GM21390 (cell line): ENCODE measurements at regions not wholly inside any gene's neighbourhood (a gene's known extent, or its start where the extent isn't known, plus 50 kb on each side); places are given as distances from the start of the nearest gene placed in this dataset.
"Not testable (repeated sequence)": the region's sequence is repeated elsewhere in the genome, so short reads cannot be mapped to it uniquely, and the experiment has no call there.

Experiments used
- ATAC-seq: cut with Tn5 transposase; IDR thresholded peaks from one replicate; pipeline ENCODE4 v1.9.1; 2021; ENCODE audit not compliant: unreplicated experiment

GRCh38 chr1:14424325-14425002, 174.0 kb upstream of the KAZN start:
- no peak for ATAC-seq

DNA sequence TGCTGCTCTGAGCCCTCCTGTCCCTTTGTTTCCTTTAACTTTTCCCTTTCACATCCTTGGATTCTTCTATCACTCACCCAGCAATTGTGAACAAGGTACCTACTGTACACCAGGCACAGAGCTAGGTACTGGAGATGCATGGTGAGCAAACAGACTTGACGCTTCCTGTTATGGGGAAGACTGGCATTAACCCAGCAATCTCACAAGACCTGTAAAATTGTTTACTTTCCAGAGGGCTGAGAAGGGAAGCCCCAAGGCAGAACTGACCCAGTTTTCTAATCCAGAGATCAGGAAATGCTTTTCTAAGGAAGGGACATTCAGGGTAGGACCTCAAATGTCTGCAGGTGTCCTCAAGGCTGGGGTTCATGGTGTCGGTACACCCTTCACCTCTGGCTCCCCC, 171.6 kb upstream of the KAZN start:
- ATAC-seq, result no peak

DNA sequence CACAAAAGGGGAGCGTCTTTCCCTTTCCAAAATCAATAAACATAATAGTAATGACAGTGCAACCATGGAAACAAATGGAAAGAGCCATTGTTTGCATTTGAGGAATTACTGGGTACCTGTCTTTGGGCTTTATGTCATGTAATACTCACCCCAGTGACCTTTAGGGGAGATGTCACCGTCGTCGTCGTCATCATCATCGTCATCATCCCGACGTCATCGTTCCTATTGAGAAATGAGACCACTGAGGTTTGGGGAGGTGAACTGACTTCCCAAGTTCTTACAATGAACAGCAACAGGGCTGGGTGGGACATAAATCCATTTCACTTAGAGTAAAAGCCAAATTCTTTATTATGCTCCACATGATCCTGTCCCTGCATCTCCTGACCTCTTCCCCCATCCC, 168.9 kb upstream of the KAZN start:
- no peak for ATAC-seq

GRCh38 chr1:14432728-14433127, 165.8 kb upstream of the KAZN start:
- not testable (repeated sequence) for ATAC-seq

DNA sequence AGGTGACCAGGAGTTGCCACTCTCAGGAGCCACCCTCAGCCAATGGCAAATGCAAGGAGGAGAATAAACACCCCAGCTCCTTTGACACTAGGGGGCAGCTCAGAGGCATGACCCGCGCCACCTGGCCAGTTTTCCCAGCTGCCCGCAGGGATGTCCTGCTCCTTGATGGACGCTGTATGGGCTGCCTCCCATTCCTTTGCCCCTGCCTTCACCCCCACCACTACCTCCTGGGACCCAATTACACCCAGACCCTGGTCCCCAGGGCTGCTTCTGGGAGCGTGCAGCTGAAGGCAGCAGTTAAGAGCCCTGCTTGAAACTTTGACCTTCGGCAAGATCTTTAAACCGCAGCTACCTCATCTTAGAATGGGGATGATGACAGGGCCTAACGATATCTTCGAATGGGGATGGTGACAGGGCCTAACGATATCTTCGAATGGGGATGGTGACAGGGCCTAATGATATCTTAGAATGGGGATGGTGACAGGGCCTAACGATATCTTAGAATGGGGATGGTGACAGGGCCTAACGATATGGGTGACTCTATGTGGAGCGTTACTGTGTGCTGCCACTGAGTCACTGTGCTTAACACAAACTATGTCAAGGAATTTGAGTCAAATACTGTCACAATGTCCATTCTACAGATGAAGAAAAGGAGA, 163.0 kb upstream of the KAZN start:
- ATAC-seq, result no peak

DNA sequence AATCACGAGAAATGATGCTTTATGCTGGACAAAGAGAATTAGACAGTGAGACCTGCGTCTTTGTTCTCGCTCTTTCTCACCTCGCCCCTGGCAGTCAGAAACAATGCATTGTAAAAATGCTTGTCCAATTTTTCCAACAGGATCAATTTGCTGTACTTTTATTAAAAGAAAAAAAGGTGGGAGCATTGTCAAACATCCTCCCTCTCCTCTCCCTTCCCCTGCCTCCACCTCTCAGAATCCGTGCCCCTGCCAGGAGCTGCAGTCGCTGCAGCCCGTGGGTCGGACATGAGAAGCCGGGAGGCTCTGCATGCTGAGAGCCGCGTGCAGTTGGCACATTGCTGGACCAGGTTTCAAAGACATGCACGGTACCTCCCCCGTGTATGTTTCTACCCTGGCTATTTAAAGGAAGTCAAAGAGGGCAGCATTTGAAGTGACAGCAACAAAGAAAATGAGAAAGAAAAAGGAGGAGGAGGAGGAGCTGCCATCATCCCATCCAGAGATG, 161.0 kb upstream of the KAZN start:
- no peak for ATAC-seq

DNA sequence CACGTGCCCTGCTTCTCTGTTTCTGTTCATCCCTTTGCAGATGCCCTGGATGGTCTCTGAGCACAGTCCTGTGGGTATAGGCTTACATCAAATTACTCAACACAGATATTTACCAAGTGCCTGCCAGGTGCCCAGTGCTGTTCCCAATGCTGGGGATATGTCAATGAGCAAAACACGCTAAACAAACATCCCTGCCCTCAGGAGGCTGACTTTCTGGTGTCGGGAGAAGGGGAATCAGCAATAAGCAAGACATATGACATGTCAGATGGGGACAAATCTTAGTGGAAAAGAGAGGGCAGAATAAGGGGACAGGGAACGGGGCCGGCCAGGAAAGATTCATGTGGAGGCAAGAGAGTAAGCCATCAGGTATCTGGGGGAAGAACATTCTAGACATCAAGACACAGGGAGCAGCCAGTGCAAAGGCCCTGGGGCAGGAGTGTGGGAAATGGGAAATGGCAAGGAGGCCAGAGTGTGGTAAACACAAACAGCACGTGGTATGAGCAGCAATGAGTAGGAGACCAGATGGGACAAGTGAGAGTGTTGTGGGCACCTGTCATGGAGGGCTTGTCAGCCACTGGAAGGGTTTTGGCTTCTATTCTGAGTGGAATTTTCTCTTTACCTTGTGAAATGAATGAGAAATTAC, 160.2 kb upstream of the KAZN start:
- ATAC-seq, result no peak

DNA sequence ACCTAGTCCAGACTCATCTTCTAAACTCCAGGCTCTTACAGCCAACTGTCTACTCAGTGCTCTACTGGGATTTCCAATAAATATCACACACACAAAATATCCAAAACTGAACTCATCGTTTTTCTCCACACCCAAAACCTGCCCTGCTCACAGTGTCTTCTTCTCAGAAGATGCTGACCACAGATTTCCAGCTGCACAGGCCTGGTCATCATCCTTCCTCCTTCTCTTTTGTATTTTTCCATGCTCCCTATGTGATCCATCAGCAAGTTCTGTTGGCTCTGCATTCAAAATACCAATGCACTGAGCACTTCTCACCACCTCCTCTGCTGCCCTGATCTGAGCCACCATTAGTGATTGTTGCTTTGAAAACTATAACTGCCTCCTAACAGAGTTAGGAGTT, 159.5 kb upstream of the KAZN start:
- ATAC-seq, result no peak

GRCh38 chr1:14440166-14440565, 158.3 kb upstream of the KAZN start:
- ATAC-seq, result no peak

DNA sequence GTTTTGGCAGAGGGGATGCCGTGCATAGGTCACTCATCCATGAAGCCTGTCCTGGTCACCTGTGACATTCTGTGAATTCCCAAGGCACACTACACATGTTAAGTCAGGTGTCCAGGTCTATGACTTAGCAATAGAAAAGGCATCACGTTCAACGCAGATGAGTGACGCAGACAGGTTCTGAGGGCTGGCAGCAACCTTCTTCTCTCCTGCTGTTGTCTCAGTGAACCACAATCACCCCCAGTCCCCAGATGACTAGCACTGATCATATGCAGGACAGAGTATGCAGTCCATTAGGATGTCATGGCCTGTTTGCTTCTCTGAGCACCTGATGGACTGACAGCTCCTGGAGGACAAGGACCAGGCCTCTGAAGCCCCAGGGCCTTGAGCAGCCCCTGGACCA, 157.8 kb upstream of the KAZN start:
- ATAC-seq, result no peak

DNA sequence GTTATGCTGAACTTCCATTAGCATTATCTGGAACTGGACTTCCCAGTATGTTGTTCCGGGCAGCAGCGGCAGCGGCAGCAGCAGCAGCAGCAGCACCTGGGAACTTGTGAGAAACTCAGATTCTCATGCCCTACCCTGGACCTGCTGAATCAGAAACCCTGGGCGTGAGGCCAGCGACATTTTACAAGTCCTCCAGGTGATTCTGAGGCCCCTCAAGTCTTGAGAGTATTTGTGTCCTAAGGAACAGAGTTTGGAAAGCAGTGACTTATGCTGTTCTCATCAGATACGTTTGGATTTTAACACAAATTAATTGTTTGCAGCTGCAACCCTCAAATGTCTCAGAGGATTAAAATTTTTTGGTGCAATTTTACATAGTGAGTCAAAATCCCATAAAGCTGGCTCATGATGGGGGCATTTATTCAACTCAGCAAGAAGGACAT, 157.2 kb upstream of the KAZN start:
- ATAC-seq, result no peak

DNA sequence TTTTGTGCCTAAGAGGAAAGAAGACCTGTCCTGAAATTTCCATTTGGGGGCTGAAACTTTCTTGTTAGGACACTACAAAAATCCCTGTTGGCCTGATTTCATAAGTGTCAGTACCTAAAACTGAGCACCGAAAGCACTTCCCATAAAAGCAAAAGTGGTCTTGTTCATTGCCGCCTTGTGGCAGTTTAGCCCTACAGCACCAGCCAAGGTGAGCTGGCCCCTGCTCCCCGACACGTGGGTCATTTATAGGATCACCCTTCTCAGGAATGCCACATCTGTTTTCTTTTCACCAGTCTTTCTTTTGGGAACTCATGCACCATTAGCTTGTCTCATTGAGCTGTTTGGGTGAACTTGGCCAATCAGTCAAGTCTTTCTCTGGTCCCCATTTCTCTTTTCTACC, 155.8 kb upstream of the KAZN start:
- ATAC-seq, result no peak

- ATAC-seq, result no peak
Measured at GRCh38 chr1:14443164-14443787, 155.2 kb upstream of the KAZN start.

DNA sequence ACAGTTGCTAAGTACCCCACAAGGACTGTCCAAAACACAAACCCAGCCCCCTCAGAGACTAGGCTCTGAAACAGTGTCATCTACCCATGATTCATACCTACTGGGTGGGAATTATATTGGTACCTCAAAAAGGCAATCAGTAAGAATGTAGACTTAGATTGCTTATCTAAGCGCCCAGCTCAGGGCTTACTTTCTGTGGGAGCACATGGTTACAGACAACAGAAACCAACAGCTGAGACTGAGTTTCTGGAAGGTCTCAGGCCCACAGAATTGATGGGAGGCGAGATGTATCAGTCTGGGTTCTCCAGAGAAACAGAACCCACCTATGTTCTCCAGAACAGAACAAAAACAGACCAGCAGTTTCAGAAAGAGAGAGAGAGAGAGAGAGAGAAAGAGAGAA, 147.3 kb upstream of the KAZN start:
- no peak for ATAC-seq

DNA sequence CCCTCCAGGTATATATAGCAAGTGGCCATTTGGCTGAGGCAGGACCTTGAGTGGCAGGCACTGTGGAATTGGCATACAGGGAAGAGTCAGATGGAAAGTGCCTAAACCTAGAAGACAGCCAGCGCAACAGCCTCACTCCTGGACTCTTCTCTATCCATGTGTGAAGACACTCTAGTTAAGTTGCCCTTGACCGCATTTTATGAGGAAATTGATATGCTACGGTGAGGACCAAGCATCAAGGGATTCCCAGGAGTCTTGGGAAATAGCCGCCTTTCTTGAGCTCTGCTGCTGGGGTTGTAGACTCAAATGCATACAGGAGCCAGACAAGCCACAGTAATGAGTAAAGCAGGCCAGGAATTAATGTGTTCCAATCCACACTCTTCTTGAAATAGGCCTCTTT, 145.9 kb upstream of the KAZN start:
- ATAC-seq, result no peak

GRCh38 chr1:14460173-14460572, 138.3 kb upstream of the KAZN start:
- ATAC-seq, result no peak

GRCh38 chr1:14462851-14463250, 135.6 kb upstream of the KAZN start:
- no peak for ATAC-seq

DNA sequence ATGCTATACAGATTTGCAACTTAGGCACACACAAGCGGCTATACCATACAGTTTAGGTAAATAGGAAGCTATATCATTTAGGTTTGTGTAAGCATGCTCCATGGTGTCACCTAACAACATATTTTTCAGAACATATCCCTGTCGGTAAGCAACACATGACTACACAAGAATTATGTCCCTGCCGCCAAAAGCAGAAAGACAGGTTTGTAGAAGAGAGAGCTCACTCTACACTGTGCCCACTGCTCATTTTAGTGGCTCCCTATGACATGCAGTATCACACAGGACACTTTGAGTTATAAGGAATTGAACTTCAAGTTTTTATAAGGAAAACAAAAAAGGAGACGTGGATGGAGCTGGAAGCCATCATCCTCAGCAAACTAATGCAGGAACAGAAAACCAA, 132.5 kb upstream of the KAZN start:
- no peak for ATAC-seq

DNA sequence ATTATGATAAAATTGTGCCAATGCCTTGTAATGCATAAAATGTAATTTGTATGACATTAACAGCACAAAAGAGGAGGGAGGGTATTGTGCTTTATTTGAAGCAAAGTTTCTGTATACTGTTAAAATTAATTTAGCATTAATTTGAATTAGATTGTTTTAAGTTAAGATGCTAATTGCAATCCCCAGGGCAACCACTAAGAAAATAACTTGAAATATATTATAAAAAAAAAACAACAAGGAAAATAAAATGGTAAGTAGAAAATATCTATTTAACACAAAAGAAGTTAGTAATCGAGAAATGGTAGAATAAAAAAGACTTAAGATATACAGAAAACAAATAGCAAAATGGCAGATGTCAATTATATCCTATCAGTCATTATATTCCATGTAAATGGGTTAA, 131.4 kb upstream of the KAZN start:
- no peak for ATAC-seq

GRCh38 chr1:14468751-14469150, 129.7 kb upstream of the KAZN start:
- no peak for ATAC-seq

DNA sequence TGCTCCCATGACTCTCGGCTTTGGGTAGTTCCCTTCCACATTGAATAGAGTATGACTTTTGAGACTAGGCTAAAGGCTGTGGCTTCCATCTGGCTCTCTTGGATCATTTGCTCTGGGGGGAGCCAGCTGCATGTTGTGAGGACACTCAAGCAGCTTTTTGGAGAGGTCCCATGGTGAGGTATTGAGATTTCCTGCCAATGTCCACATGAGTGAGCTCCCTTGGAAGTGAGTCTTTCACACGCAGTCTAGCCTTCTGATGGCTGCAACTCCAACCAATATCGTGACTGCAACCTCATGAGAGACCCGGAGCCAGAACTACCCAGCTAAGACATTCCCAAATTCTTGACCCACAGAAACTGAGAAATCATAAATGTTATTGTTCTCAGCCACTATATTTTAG, 127.7 kb upstream of the KAZN start:
- ATAC-seq, result no peak

GRCh38 chr1:14474856-14475255, 123.6 kb upstream of the KAZN start:
- ATAC-seq, result no peak
